NT2/D1 (cell line): ENCODE measurements at regions not wholly inside any gene's neighbourhood (a gene's known extent, or its start where the extent isn't known, plus 50 kb on each side); places are given as distances from the start of the nearest gene placed in this dataset.

Experiments used
- SUZ12 ChIP-seq: IDR thresholded peaks from 2 replicates; pipeline ENCODE4 v1.6.1; 2011; ENCODE audit not compliant: insufficient read length, insufficient read depth; ENCODE audit errors: extremely low read depth
- YY1 ChIP-seq: IDR thresholded peaks from 2 replicates; pipeline ENCODE4 v1.6.1; 2011; ENCODE audit not compliant: insufficient read length, insufficient read depth
- ZNF274 ChIP-seq: IDR thresholded peaks from 2 replicates; pipeline ENCODE4 v1.6.1; 2011; ENCODE audit warnings: mild to moderate bottlenecking, low read depth, low read length

DNA sequence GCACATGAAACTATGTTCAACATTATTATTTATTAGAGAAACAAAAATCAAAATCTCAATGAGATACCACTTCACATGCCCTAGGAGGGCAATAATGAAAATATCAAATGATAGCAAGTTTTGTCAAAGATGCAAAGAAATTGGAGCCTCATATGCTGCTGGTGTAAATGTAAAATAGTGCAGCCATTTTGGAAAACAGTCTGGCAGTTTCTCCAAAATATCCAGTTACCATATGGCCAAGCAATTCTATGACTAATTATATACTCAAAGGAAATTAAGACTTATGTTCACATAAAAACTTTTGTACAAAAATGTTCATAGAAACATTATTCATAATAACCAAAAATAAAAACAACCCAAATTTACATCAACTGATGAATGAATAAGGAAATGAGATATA, 313.6 kb upstream of the LMO3 start:
- no peak for TF ChIP-seq ZNF274
- no peak for TF ChIP-seq YY1
- TF ChIP-seq SUZ12, result no peak
